Sigmoid colon (tissue), 4 donors: ENCODE measurements at regions not wholly inside any gene's neighbourhood (a gene's known extent, or its start where the extent isn't known, plus 50 kb on each side); places are given as distances from the start of the nearest gene placed in this dataset.

ENCODE experiments used
- CTCF ChIP-seq, 4 experiments: fragments of 450-650 bp in 3 of 4; fragments of 200-600 bp in 1 of 4; IDR thresholded peaks; one replicate each; pipeline ENCODE4 v1.5.1; 2016 to 2019; ENCODE audit warnings: antibody characterized with exemption in 4 of 4, mild to moderate bottlenecking in 3 of 4, moderate library complexity in 2 of 4
- POLR2A ChIP-seq, 2 donors: fragments of 450-650 bp; IDR thresholded peaks; one replicate each; pipeline ENCODE4 v1.6.1; 2016; ENCODE audit warnings: antibody characterized with exemption in 2 of 2, mild to moderate bottlenecking in 2 of 2, moderate library complexity in 2 of 2
- POLR2AphosphoS5 ChIP-seq, 4 donors: sonication (generic); formaldehyde crosslinking; IDR thresholded peaks; one replicate each; pipeline ENCODE4 v1.6.1; 2017; ENCODE audit warnings: antibody characterized with exemption in 4 of 4

- no peak for TF ChIP-seq CTCF (IDR thresholded peaks at IDR 0.05)
- no peak for TF ChIP-seq POLR2A (IDR thresholded peaks at IDR 0.05)
- TF ChIP-seq POLR2AphosphoS5 (IDR thresholded peaks at IDR 0.05): no peak
Observed at GRCh38 chr2:122635686-122636085, 880.2 kb downstream of the TSN start.
